Mesothelial cell of epicardium (in vitro differentiated cells): ENCODE measurements at regions not wholly inside any gene's neighbourhood (a gene's known extent, or its start where the extent isn't known, plus 50 kb on each side); places are given as distances from the start of the nearest gene placed in this dataset.

Experiments used
- DNase-seq, 2 experiments: peaks; one replicate each; pipeline ENCODE4 v3.0.0; 2021; ENCODE audit warnings: low spot score in 2 of 2; ENCODE audit not compliant: unreplicated experiment in 2 of 2
- H3K27ac Mint-ChIP-seq: 2 replicates; pipeline ENCODE4 v1.8.0; 2021; ENCODE audit warnings: mixed read lengths
- H3K27me3 Mint-ChIP-seq: 2 replicates; pipeline ENCODE4 v1.8.0; 2021; ENCODE audit warnings: low read depth, mixed read lengths
- H3K36me3 Mint-ChIP-seq: 2 replicates; pipeline ENCODE4 v1.8.0; 2021; ENCODE audit warnings: mixed read lengths
- H3K4me1 Mint-ChIP-seq: 2 replicates; pipeline ENCODE4 v1.8.0; 2021; ENCODE audit warnings: mixed read lengths
- H3K4me3 Mint-ChIP-seq: 2 replicates; pipeline ENCODE4 v1.8.0; 2021; ENCODE audit warnings: mild to moderate bottlenecking, moderate library complexity, mixed read lengths
- H3K9me3 Mint-ChIP-seq: 2 replicates; pipeline ENCODE4 v1.8.0; 2021; ENCODE audit warnings: mixed read lengths
- TF ChIP-seq, protein P1 (sequence below): fragments of 200-600 bp; sonication (generic); IDR thresholded peaks from one replicate; pipeline ENCODE4 v1.5.0; 2021; ENCODE audit warnings: antibody characterized with exemption; ENCODE audit not compliant: unreplicated experiment

DNA sequence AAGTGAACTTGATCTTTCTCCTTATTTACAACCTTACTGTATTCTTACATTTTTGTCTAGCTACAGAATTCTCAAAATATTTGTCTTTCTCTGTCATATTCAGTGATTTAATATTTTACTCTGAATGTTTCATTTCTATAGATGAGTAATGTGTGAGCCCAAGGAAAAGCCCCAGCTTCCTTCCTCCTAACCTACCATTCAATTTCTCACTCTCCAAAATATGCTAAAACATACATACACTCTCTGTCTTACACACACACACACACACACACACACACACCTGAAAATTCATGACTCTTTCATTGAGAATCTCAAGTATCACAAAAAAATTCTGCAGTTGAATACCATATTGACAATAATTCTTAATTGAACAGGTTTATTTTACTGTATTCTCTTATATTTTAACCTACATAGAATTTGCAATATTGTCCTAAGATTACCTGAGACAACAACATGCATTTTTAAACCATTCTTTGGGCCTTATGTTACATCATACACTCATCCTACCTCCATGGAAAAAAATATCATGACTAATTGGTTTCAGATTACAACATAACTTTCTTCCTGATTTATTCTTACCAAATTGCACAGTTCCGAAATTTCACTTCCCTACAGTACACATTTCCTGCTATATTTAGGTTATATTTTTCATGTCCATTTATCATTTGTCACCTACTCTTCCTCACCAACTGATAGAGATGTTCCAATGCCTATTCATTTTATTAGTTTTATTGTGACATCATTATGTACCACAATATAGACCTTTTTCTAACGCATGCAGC lies 1965.6 kb upstream of the PCDH20 start:
- no peak overlapping the region for H3K4me3 Mint-ChIP-seq
- H3K27me3 Mint-ChIP-seq, result no peaks in the 10 kb centered on the region
- TF ChIP-seq, protein P1, sequence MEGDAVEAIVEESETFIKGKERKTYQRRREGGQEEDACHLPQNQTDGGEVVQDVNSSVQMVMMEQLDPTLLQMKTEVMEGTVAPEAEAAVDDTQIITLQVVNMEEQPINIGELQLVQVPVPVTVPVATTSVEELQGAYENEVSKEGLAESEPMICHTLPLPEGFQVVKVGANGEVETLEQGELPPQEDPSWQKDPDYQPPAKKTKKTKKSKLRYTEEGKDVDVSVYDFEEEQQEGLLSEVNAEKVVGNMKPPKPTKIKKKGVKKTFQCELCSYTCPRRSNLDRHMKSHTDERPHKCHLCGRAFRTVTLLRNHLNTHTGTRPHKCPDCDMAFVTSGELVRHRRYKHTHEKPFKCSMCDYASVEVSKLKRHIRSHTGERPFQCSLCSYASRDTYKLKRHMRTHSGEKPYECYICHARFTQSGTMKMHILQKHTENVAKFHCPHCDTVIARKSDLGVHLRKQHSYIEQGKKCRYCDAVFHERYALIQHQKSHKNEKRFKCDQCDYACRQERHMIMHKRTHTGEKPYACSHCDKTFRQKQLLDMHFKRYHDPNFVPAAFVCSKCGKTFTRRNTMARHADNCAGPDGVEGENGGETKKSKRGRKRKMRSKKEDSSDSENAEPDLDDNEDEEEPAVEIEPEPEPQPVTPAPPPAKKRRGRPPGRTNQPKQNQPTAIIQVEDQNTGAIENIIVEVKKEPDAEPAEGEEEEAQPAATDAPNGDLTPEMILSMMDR, result no peak
- peaks cover 13% of the 10 kb centered on the region for H3K9me3 Mint-ChIP-seq
- H3K36me3 Mint-ChIP-seq, result peaks cover 6% of the 10 kb centered on the region
- DNase-seq, result no peak
- H3K4me1 Mint-ChIP-seq, result no peaks in the 10 kb centered on the region
- no peak overlapping the region for H3K27ac Mint-ChIP-seq

DNA sequence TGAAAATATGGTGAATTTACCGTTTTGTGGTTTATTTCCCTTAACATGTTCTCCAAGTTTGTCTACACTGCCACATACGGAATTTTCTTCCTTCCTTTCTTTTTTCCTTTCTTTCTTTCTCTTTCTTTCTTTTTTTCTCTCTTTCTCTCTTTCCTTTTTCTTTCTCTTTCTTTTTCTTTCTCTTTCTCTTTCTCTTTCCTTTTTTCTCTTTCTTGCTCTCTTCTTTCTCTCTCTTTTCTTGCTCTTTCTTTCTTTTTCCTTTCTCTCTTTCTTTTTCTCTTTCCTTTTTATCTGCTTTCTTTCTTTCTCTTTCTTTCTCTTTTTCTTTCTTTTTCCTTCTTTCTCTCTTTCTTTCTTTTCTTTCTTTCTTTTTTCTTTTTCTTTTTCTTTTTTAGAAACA lies 1962.3 kb upstream of the PCDH20 start:
- peaks cover 13% of the 10 kb centered on the region for H3K9me3 Mint-ChIP-seq
- H3K27ac Mint-ChIP-seq, result no peak overlapping the region
- TF ChIP-seq, protein P1, result no peak

GRCh38 chr13:63370101-63370500 lies 1954.5 kb upstream of the PCDH20 start:
- TF ChIP-seq, protein P1, result no peak
- Mint-ChIP-seq H3K9me3 (no peaks in the 10 kb centered on the region), H3K4me1 (no peaks in the 10 kb centered on the region), H3K36me3 (no peaks in the 10 kb centered on the region), H3K27me3 (no peaks in the 10 kb centered on the region), H3K27ac (no peak overlapping the region), H3K4me3 (no peak overlapping the region)
- DNase-seq, result no peak

More for the DNA sequence above, 1962.3 kb upstream of the PCDH20 start:
- Mint-ChIP-seq H3K4me1 (no peaks in the 10 kb centered on the region), H3K36me3 (peaks cover 6% of the 10 kb centered on the region), H3K4me3 (no peak overlapping the region), H3K27me3 (no peaks in the 10 kb centered on the region)
- no peak for DNase-seq

DNA sequence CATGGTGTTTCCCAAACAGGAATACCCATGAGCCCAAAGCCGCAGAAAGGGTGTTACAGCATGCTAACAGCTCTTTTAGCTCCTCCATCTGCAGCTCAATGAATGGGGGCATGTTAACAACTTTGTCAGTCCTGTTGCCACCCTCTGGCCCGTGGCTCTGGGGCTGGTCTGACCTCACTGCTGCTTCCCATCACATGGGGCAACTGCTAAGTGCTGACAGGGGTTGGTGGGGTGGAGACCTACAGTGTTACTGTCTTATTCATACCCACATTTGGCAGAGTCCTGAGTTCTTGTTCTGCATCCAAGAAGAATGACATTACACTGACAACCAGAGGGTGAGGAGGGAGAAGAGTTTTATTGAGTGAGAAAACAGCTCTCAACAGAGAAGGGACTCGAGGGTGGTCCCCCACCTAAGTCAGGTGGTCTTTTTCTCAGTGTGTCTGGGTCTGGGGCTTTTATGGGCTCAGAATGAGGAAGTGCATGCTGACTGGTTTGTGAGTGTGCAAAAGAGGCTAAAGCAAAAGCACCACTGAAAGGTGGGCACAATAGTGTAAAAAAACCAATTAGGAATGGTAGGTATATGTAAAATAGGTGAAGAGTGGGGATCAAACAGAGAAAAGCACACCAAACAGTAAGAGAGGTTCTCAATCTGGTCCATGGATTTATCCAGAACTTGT lies 1952.0 kb upstream of the PCDH20 start:
- H3K27ac Mint-ChIP-seq, result no peak overlapping the region
- DNase-seq, result no peak
- no peak overlapping the region for H3K4me3 Mint-ChIP-seq
- H3K36me3 Mint-ChIP-seq, result no peaks in the 10 kb centered on the region
- no peaks in the 10 kb centered on the region for H3K4me1 Mint-ChIP-seq
- no peaks in the 10 kb centered on the region for H3K27me3 Mint-ChIP-seq
- TF ChIP-seq, protein P1, result no peak
- H3K9me3 Mint-ChIP-seq, result no peaks in the 10 kb centered on the region

GRCh38 chr13:63364159-63364558 lies 1948.5 kb upstream of the PCDH20 start:
- DNase-seq, result no peak
- no peaks in the 10 kb centered on the region for H3K9me3 Mint-ChIP-seq
- no peak overlapping the region for H3K4me3 Mint-ChIP-seq
- H3K27me3 Mint-ChIP-seq, result no peaks in the 10 kb centered on the region
- H3K27ac Mint-ChIP-seq, result no peak overlapping the region
- H3K36me3 Mint-ChIP-seq, result no peaks in the 10 kb centered on the region
- H3K4me1 Mint-ChIP-seq, result no peaks in the 10 kb centered on the region
- TF ChIP-seq, protein P1, result no peak
